GM12864 (cell line): ENCODE measurements at regions not wholly inside any gene's neighbourhood (a gene's known extent, or its start where the extent isn't known, plus 50 kb on each side); places are given as distances from the start of the nearest gene placed in this dataset.
"Not testable (repeated sequence)": the region's sequence is repeated elsewhere in the genome, so short reads cannot be mapped to it uniquely, and the experiment has no call there.

Experiments used
- DNase-seq: peaks from one replicate; pipeline ENCODE4 v3.0.0-alpha.2; 2011; ENCODE audit warnings: low read depth
- H3K4me3 ChIP-seq: 2 replicates; pipeline ENCODE4 v1.5.1; 2011; ENCODE audit warnings: mild to moderate bottlenecking, low read depth, low read length, control low read depth
- CTCF ChIP-seq: IDR thresholded peaks from 2 replicates; pipeline ENCODE4 v1.5.1; 2011; ENCODE audit warnings: low read depth, mild to moderate bottlenecking, moderate library complexity, low read length, control low read depth, inconsistent platforms; ENCODE audit errors: missing control alignments

DNA sequence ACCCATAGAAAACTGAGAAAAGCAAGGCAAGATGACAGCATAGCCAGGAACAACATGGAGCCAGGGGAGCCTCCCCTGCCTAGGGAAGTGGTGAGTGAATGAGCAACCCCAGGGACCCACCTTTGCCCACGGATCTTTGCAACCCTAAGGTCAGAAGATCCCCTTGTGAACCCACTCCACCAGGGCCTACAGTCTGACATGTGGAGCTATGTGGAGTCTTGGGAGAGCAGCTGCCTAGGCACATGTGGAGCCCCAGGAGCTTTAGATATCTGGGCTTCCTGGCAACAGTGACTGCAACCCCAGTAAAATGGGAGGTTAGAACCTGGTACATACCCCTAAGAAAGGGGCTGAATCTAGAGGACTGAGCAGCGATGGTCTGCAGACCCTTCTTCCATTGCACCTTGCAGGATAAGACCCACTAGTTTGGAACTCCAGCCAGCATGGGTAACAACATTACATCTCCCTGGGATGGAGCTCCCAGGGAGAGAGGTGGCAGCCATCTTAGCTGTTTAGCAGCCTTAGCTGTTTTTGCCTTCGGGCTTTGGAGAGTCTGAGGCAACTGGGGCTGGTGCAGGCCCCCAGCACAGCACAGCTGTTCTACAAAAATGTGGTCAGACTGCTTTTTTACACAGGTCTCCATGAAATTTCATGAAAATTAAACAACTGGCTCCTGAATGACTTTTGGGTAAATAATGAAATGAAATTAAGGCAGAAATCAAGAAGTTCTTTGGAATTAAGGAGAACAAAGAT lies 104.7 kb upstream of the TRIM2 start:
- TF ChIP-seq CTCF: no peak
- H3K4me3 ChIP-seq: no peak overlapping the region
- DNase-seq: no peak

- H3K4me3 ChIP-seq, DNase-seq: not testable (repeated sequence)
Observed at GRCh38 chr4:153106736-153107135, 97.5 kb upstream of the TRIM2 start.

GRCh38 chr4:153107246-153107645 lies 97.0 kb upstream of the TRIM2 start:
- TF ChIP-seq CTCF: no peak
- DNase-seq: no peak
- H3K4me3 ChIP-seq: no peak overlapping the region

- no peak for TF ChIP-seq CTCF
- H3K4me3 ChIP-seq: no peak overlapping the region
- DNase-seq: no peak
Observed at GRCh38 chr4:153109296-153109849, 94.9 kb upstream of the TRIM2 start.

DNA sequence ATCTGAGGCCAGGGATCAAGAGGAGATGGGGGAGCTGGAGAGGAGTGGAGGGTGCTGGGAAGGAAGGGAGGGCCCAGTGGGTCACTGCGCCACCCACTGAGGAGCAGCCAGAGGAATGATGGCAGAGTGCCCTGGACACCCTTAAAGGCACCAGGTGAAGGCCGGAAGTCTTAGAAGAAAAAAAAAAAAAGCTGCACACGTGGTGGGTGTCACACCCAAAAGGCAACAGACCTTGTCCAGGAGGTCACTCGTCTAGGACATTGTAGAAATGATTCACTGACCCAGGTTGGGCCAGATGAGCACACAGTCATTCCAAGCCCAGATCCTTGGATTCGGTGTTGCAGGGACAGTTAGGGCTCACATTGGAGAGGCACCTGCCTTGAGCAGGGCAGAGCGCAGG lies 93.5 kb upstream of the TRIM2 start:
- no peak for DNase-seq
- no peak for TF ChIP-seq CTCF

DNA sequence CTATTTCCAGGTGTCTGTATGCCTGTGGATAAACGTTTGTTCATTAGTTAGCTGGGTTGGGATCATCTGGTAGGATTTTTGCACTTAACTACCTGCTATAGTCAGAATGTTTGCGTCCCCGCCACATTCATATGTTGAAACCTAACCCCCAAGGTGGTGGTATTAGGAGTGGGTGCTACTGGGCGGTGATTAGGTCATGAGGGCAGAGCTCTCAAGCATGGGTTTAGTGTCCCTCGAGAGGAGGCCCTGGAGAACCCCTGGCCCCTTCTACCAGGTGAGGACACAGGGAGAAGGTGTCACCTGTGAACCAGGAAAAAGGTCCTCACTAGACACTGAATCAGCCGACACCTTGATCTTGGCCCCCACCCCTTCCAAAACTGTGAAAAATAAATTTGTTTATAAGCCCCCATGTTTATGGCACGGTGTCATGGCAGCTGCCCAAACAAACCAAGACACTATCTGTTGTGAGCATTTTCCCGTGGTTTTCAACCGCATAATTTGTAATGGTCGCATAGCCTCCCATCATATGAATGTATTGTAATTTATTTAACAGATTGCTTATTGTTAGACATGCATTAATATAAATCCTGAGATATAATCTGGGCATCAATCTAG lies 92.7 kb upstream of the TRIM2 start:
- DNase-seq: no peak
- no peak overlapping the region for H3K4me3 ChIP-seq
- no peak for TF ChIP-seq CTCF

More for the DNA sequence above, 93.5 kb upstream of the TRIM2 start:
- no peak overlapping the region for H3K4me3 ChIP-seq

DNA sequence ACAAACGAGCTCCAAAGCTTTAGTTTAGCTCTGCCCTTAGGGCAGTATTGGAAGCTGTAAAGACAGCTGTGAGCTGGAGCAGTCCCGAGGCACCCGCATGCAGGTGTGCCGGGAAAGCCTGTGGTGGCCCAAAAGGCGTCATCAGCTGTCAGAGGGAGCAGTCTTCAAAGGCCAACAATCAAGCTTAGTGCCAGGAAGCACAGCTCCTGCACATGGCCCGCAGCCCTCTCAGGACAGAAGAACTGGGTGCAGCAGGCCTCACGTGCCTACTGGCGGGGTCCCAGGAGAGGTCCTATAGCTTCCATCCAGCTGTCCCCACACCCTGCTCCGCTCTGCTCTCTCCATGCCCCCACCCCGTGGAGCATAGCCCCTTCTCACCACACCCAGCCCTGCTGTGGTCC lies 92.2 kb upstream of the TRIM2 start:
- DNase-seq: no peak
- H3K4me3 ChIP-seq: no peak overlapping the region
- TF ChIP-seq CTCF: no peak
